ENCODE measurements at regions not wholly inside any gene's neighbourhood (a gene's known extent, or its start where the extent isn't known, plus 50 kb on each side); places are given as distances from the start of the nearest gene placed in this dataset.

- TF ChIP-seq CTCF (conservative IDR thresholded peaks at IDR 0.05): no peak
- no peak for TF ChIP-seq EZH2 (IDR thresholded peaks at IDR 0.05; ENCODE audit: low read depth)
Observed at GRCh38 chr4:122524176-122524575, 67.7 kb upstream of the IL2 start.

Data from PC-9 (cell line).